ENCODE measurements at regions not wholly inside any gene's neighbourhood (a gene's known extent, or its start where the extent isn't known, plus 50 kb on each side); places are given as distances from the start of the nearest gene placed in this dataset.
"Not testable (repeated sequence)": the region's sequence is repeated elsewhere in the genome, so short reads cannot be mapped to it uniquely, and the experiment has no call there.

DNA sequence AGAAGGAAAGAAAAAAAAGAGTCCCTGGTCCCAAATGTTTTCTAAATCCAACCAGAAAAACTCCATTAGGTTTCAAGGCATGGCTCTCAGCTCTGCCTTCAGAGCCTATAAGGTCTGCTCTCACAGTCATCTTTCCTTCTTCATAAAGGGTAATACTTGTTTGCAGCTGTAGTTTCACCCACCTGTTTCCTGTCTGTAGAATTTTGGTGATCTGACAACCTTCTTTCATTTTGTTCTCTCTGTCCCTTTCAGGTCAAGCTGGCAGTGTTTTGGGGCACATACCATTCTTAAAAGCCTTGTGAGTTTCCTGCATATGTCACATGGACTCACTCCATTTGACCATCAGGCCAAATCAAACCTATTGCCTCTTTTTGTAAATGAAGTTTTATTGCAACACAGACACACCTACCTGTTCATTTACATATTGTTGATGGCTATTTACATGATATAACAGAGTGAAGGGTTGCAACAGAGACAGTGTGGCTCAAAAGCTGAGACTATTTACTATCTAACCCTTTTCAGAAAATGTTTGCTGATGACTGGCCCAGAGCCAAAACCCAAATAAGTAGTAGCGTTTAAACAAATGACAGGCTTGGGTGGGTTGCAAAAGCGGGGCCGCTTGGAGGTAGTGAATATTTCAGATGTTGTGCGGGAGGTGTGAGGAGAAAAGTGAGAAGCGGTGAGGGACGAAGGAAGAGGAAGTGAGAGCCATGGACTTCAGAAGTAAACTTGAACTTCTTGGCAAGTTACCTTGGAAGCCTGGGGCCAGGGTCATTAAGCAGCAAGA, 292.7 kb upstream of the PROK2 start:
- Histone ChIP-seq H3K4me1 (ENCODE audit: insufficient read depth, low read length, poor library complexity, severe bottlenecking) (no peaks in the 10 kb centered on the region), H3K27me3 (replicated peaks; ENCODE audit: insufficient read depth, low read depth, low read length, poor library complexity) (no peaks in the 10 kb centered on the region), H3K9me3 (ENCODE audit: low read depth, low read length, poor library complexity, severe bottlenecking) (no peaks in the 10 kb centered on the region), H3K27ac (ENCODE audit: low read depth, low read length, poor library complexity, severe bottlenecking) (no peak overlapping the region), H3K36me3 (ENCODE audit: insufficient read depth, low read length, poor library complexity, severe bottlenecking) (no peaks in the 10 kb centered on the region), H3K4me3 (ENCODE audit: low read depth, low read length, poor library complexity, severe bottlenecking) (no peak overlapping the region)
- ChIA-PET POLR2A (ENCODE audit: low non-redundant PET) (no interaction called here), CTCF (no interaction called here)
- DNase-seq (ENCODE audit: low spot score): no peak
- intact Hi-C loops (cut with micrococcal nuclease; ENCODE audit: unreplicated experiment): no loop called here
- TF ChIP-seq EZH2 (IDR thresholded peaks at IDR 0.05; ENCODE audit: borderline replicate concordance, low read depth, low read length, poor library complexity, severe bottlenecking): no peak
- no TSS peak for BruUV-seq (replicated peaks)

DNA sequence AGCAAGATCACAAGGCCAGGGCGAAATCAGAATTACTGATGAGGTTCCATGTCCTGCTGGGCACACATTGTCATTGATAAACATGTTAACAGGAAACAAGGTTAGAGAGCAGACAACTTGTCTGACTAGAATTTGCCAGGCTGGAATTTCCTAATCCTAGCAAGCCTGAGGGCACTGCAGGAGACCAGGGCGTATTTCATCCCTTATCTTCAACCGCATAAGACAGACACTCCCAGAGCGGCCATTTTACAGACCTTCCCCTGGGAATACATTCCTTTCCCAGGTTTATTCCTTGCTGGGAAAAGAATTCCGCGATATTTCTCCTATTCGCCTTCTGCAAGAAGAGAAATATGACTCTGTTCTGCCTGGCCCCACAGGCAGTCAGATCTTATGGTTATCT, 290.9 kb upstream of the PROK2 start:
- POLR2A ChIA-PET (ENCODE audit: low non-redundant PET); H3K9me3 ChIP-seq (ENCODE audit: low read depth, low read length, poor library complexity, severe bottlenecking); CTCF ChIA-PET; H3K27ac ChIP-seq (ENCODE audit: low read depth, low read length, poor library complexity, severe bottlenecking); H3K36me3 ChIP-seq (ENCODE audit: insufficient read depth, low read length, poor library complexity, severe bottlenecking); H3K4me1 ChIP-seq (ENCODE audit: insufficient read depth, low read length, poor library complexity, severe bottlenecking); H3K4me3 ChIP-seq (ENCODE audit: low read depth, low read length, poor library complexity, severe bottlenecking); BruUV-seq (replicated peaks); DNase-seq (ENCODE audit: low spot score); intact Hi-C loops (cut with micrococcal nuclease; ENCODE audit: unreplicated experiment); H3K27me3 ChIP-seq (replicated peaks; ENCODE audit: insufficient read depth, low read depth, low read length, poor library complexity): not testable (repeated sequence)

DNA sequence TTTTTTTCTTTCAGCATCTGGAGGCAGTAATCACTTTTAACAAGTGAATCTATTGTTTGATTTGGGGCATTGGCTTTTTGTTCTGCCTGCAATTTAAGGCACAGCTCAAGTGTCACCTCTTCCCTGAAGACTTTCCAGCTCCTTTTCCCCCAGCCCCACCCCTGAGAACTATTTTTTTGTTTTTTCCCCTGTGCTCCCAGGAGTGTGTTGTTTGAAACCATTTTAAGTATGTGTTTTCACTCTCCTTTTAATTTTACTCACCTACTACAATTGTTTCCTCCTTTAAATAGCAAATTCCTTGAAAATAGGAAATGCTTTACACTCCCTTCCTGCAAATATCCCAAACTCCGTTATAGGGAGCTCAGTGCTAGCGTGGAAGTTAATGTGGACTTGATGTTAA, 286.7 kb upstream of the PROK2 start:
- Histone ChIP-seq H3K4me1 (ENCODE audit: insufficient read depth, low read length, poor library complexity, severe bottlenecking) (no peaks in the 10 kb centered on the region), H3K9me3 (ENCODE audit: low read depth, low read length, poor library complexity, severe bottlenecking) (no peaks in the 10 kb centered on the region), H3K27me3 (replicated peaks; ENCODE audit: insufficient read depth, low read depth, low read length, poor library complexity) (no peaks in the 10 kb centered on the region), H3K36me3 (ENCODE audit: insufficient read depth, low read length, poor library complexity, severe bottlenecking) (no peaks in the 10 kb centered on the region), H3K4me3 (ENCODE audit: low read depth, low read length, poor library complexity, severe bottlenecking) (no peak overlapping the region), H3K27ac (ENCODE audit: low read depth, low read length, poor library complexity, severe bottlenecking) (no peak overlapping the region)
- BruUV-seq (replicated peaks): no TSS peak
- intact Hi-C loops (cut with micrococcal nuclease; ENCODE audit: unreplicated experiment): no loop called here
- POLR2A ChIA-PET (ENCODE audit: low non-redundant PET): no interaction called here
- no peak for DNase-seq (ENCODE audit: low spot score)
- CTCF ChIA-PET: no interaction called here
- TF ChIP-seq, protein P1, sequence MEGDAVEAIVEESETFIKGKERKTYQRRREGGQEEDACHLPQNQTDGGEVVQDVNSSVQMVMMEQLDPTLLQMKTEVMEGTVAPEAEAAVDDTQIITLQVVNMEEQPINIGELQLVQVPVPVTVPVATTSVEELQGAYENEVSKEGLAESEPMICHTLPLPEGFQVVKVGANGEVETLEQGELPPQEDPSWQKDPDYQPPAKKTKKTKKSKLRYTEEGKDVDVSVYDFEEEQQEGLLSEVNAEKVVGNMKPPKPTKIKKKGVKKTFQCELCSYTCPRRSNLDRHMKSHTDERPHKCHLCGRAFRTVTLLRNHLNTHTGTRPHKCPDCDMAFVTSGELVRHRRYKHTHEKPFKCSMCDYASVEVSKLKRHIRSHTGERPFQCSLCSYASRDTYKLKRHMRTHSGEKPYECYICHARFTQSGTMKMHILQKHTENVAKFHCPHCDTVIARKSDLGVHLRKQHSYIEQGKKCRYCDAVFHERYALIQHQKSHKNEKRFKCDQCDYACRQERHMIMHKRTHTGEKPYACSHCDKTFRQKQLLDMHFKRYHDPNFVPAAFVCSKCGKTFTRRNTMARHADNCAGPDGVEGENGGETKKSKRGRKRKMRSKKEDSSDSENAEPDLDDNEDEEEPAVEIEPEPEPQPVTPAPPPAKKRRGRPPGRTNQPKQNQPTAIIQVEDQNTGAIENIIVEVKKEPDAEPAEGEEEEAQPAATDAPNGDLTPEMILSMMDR (conservative IDR thresholded peaks at IDR 0.05; ENCODE audit: low read depth, low read length): no peak
- no peak for TF ChIP-seq EZH2 (IDR thresholded peaks at IDR 0.05; ENCODE audit: borderline replicate concordance, low read depth, low read length, poor library complexity, severe bottlenecking)

DNA sequence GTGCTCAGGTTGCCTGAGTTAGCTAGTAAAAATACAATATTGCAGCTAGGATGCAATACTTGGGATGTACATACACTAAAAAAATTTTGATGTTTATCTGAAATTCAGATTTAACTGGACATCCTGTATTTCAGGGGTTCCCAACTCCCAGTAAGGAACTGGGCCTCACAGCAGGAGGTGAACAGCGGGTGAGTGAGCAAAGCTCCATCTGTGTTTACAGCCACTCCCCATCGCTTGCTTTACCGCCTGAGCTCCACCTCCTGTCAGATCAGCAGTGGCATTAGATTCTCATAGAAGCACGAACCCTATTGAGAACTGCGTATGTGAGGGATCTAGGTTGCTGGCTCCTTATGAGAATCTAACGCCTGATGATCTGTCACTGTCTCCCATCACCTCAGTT, 285.1 kb upstream of the PROK2 start:
- intact Hi-C loops (cut with micrococcal nuclease; ENCODE audit: unreplicated experiment): no loop called here
- no peaks in the 10 kb centered on the region for H3K4me1 ChIP-seq (ENCODE audit: insufficient read depth, low read length, poor library complexity, severe bottlenecking)
- CTCF ChIA-PET: no interaction called here

More for the DNA sequence above, 285.1 kb upstream of the PROK2 start:
- TF ChIP-seq, protein P1 (conservative IDR thresholded peaks at IDR 0.05; ENCODE audit: low read depth, low read length): no peak
- TF ChIP-seq EZH2 (IDR thresholded peaks at IDR 0.05; ENCODE audit: borderline replicate concordance, low read depth, low read length, poor library complexity, severe bottlenecking): no peak
- POLR2A ChIA-PET (ENCODE audit: low non-redundant PET): interaction anchor here (0.6 kb wide), 1 partner anchor 114 kb away, joined by 4 read pairs; no protein-coding TSS in a partner anchor
- Histone ChIP-seq H3K27me3 (replicated peaks; ENCODE audit: insufficient read depth, low read depth, low read length, poor library complexity) (no peaks in the 10 kb centered on the region), H3K27ac (ENCODE audit: low read depth, low read length, poor library complexity, severe bottlenecking) (no peak overlapping the region), H3K4me3 (ENCODE audit: low read depth, low read length, poor library complexity, severe bottlenecking) (no peak overlapping the region), H3K9me3 (ENCODE audit: low read depth, low read length, poor library complexity, severe bottlenecking) (no peaks in the 10 kb centered on the region), H3K36me3 (ENCODE audit: insufficient read depth, low read length, poor library complexity, severe bottlenecking) (no peaks in the 10 kb centered on the region)
- no peak for DNase-seq (ENCODE audit: low spot score)
- no TSS peak for BruUV-seq (replicated peaks)
